PC-3 (cell line): ENCODE measurements at regions not wholly inside any gene's neighbourhood (a gene's known extent, or its start where the extent isn't known, plus 50 kb on each side); places are given as distances from the start of the nearest gene placed in this dataset.

Source experiments
- ATAC-seq: fragments of 200-7000 bp; cut with Tn5 transposase; 2 replicates; pipeline ENCODE4 v1.9.1; 2020; ENCODE audit warnings: mild to moderate bottlenecking, moderate library complexity
- BruUV-seq: library from RNA; stranded (reverse); fragments of 400-500 nt; replicated peaks from 2 replicates; lab custom pipeline; 2021; lab: Mats Ljungman, UMichigan
- CTCF ChIA-PET: fragments of 300-600 bp; sonication (Branson Sonifier 250); formaldehyde crosslinking; loops from one replicate; lab custom pipeline; 2022; ENCODE audit warnings: antibody characterized with exemption; lab: Charles Lee
- POLR2A ChIA-PET: fragments of 300-600 bp; sonication (Branson Sonifier 250); formaldehyde crosslinking; loops from one replicate; lab custom pipeline; 2022; ENCODE audit warnings: antibody characterized with exemption; ENCODE audit not compliant: unreplicated experiment; lab: Charles Lee
- DNase-seq: peaks from one replicate; pipeline ENCODE4 v3.0.0-alpha.2; 2015
- H2AFZ ChIP-seq: fragments of 300-600 bp; sonication (generic); 2 replicates; pipeline ENCODE4 v1.6.0; 2016; ENCODE audit warnings: antibody characterized with exemption, low read length
- H3F3A ChIP-seq: fragments of 300-600 bp; sonication (generic); one replicate; pipeline ENCODE4 v1.6.0; 2017; ENCODE audit warnings: antibody characterized with exemption, low read length, control low read depth, mild to moderate bottlenecking; ENCODE audit not compliant: unreplicated experiment
- H3K27ac ChIP-seq: fragments of 300-600 bp; sonication (generic); 2 replicates; pipeline ENCODE4 v1.5.1; 2016; ENCODE audit warnings: mild to moderate bottlenecking, low read length
- H3K27me3 ChIP-seq: fragments of 300-600 bp; sonication (generic); 2 replicates; pipeline ENCODE4 v1.6.1; 2016; ENCODE audit warnings: low read length, mixed read lengths
- H3K36me3 ChIP-seq: fragments of 300-600 bp; sonication (generic); 2 replicates; pipeline ENCODE4 v1.6.1; 2016; ENCODE audit warnings: low read depth, mixed run types, low read length, mixed read lengths
- H3K4me1 ChIP-seq: fragments of 300-600 bp; sonication (generic); 2 replicates; pipeline ENCODE4 v1.5.1; 2016; ENCODE audit warnings: low read length; ENCODE audit not compliant: insufficient read depth
- H3K4me2 ChIP-seq: fragments of 300-600 bp; sonication (generic); 2 replicates; pipeline ENCODE4 v1.6.0; 2016; ENCODE audit warnings: low read length
- H3K4me3 ChIP-seq: fragments of 300-600 bp; sonication (generic); 2 replicates; pipeline ENCODE4 v1.5.1; 2016; ENCODE audit warnings: mild to moderate bottlenecking, low read length, mixed read lengths
- H3K79me2 ChIP-seq: fragments of 300-600 bp; sonication (generic); 2 replicates; pipeline ENCODE4 v1.6.1; 2017; ENCODE audit warnings: low read length, mixed read lengths
- H3K9ac ChIP-seq: fragments of 300-600 bp; sonication (generic); 2 replicates; pipeline ENCODE4 v1.6.0; 2016; ENCODE audit warnings: mild to moderate bottlenecking, low read length
- H3K9me2 ChIP-seq: fragments of 300-600 bp; sonication (generic); replicated peaks from 2 replicates; pipeline ENCODE4 v1.6.1; 2016; ENCODE audit warnings: mixed run types, low read length, mixed read lengths
- H3K9me3 ChIP-seq: fragments of 300-600 bp; sonication (generic); 2 replicates; pipeline ENCODE4 v1.6.1; 2016; ENCODE audit warnings: low read length, mixed read lengths
- H4K20me1 ChIP-seq: fragments of 300-600 bp; sonication (generic); 2 replicates; pipeline ENCODE4 v1.6.1; 2016; ENCODE audit warnings: low read length, mixed read lengths
- CTCF ChIP-seq: fragments of 300-600 bp; sonication (generic); conservative IDR thresholded peaks from 2 replicates; pipeline ENCODE4 v1.5.1; 2017; ENCODE audit warnings: antibody characterized with exemption, low read depth, mild to moderate bottlenecking, low read length
- EZH2 ChIP-seq: fragments of 300-600 bp; sonication (generic); IDR thresholded peaks from one replicate; pipeline ENCODE4 v1.6.1; 2017; ENCODE audit warnings: antibody characterized with exemption, mild to moderate bottlenecking, low read length; ENCODE audit not compliant: unreplicated experiment
- EZH2phosphoT487 ChIP-seq: fragments of 300-600 bp; sonication (generic); IDR thresholded peaks from 2 replicates; pipeline ENCODE4 v1.6.1; 2018; ENCODE audit warnings: mild to moderate bottlenecking, antibody characterized with exemption, low read length, borderline replicate concordance
- intact Hi-C: fragments of 100-400 bp; cut with micrococcal nuclease; formaldehyde crosslinking; loops from 2 replicates; pipeline ENCODE4 v1.9.0; 2023

- ChIA-PET CTCF (no interaction called here), POLR2A (no interaction called here)
- H2AFZ ChIP-seq: no peak overlapping the region
- no peak overlapping the region for H3K9ac ChIP-seq
- H3K9me3 ChIP-seq: no peaks in the 10 kb centered on the region
- no peak overlapping the region for H3K27ac ChIP-seq
- no peaks in the 10 kb centered on the region for H3K27me3 ChIP-seq
- no peaks in the 10 kb centered on the region for H3K9me2 ChIP-seq
- no peaks in the 10 kb centered on the region for H3K79me2 ChIP-seq
- TF ChIP-seq CTCF (peak; percentile 28; the same call in 1 of the 2 replicates), EZH2 (no peak), EZH2phosphoT487 (no peak)
- H3K4me3 ChIP-seq: no peak overlapping the region
- no peak overlapping the region for H3K4me2 ChIP-seq
- ATAC-seq: no peak; the same call in 1 of the 2 replicates
- H3K4me1 ChIP-seq: no peaks in the 10 kb centered on the region
- no peaks in the 10 kb centered on the region for H3F3A ChIP-seq
- intact Hi-C loops: loop anchor here (1.0 kb wide), 1 partner anchor 119 kb away; no protein-coding TSS in a partner anchor
- BruUV-seq: no TSS peak
- DNase-seq: peak; percentile 15
- no peaks in the 10 kb centered on the region for H4K20me1 ChIP-seq
- no peaks in the 10 kb centered on the region for H3K36me3 ChIP-seq
Measured at GRCh38 chr4:18815779-18816173, 794.2 kb upstream of the LCORL start.

GRCh38 chr4:18815081-18815778, 793.7 kb upstream of the LCORL start:
- intact Hi-C loops: no loop called here
- Histone ChIP-seq H3K4me3 (no peak overlapping the region), H3K4me2 (no peak overlapping the region), H3F3A (no peaks in the 10 kb centered on the region), H3K9me3 (no peaks in the 10 kb centered on the region), H3K9me2 (no peaks in the 10 kb centered on the region), H3K27me3 (no peaks in the 10 kb centered on the region), H3K9ac (no peak overlapping the region), H3K4me1 (no peaks in the 10 kb centered on the region), H2AFZ (no peak overlapping the region), H4K20me1 (no peaks in the 10 kb centered on the region), H3K79me2 (no peaks in the 10 kb centered on the region), H3K27ac (no peak overlapping the region), H3K36me3 (no peaks in the 10 kb centered on the region)
- ATAC-seq: no peak
- BruUV-seq: no TSS peak
- ChIA-PET POLR2A (no interaction called here), CTCF (no interaction called here)
- no peak for TF ChIP-seq CTCF
- no peak for TF ChIP-seq EZH2phosphoT487
- no peak for TF ChIP-seq EZH2
- no peak for DNase-seq

DNA sequence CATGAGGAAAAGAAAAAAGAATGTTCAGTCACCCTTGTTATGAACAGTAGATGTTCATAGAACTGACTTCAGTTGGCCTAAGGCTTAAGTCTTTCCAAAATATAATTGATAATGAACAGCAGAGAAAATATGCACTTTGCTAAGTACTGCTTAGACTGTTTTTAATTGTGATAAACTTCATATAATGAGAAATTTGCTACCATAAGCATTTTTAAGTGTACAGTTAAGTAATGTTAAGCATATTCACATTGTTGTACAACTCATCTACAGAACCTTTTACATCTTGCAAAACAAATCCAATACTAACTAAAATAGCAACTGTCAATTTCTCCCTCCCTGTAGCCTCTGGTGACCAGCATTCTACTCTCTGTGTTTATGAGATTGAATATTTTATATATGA, 792.2 kb upstream of the LCORL start:
- H3K79me2 ChIP-seq: no peaks in the 10 kb centered on the region
- no peak overlapping the region for H3K4me2 ChIP-seq
- no peaks in the 10 kb centered on the region for H4K20me1 ChIP-seq
- no peaks in the 10 kb centered on the region for H3F3A ChIP-seq
- H2AFZ ChIP-seq: no peak overlapping the region
- H3K27me3 ChIP-seq: no peaks in the 10 kb centered on the region
- no TSS peak for BruUV-seq
- H3K9me3 ChIP-seq: no peaks in the 10 kb centered on the region
- H3K36me3 ChIP-seq: no peaks in the 10 kb centered on the region
- TF ChIP-seq EZH2phosphoT487: no peak
- no peak for TF ChIP-seq CTCF
- DNase-seq (no peak), ATAC-seq (no peak)
- no peaks in the 10 kb centered on the region for H3K4me1 ChIP-seq
- no peak overlapping the region for H3K9ac ChIP-seq
- intact Hi-C loops: no loop called here
- CTCF ChIA-PET: no interaction called here
- H3K9me2 ChIP-seq: no peaks in the 10 kb centered on the region
- H3K4me3 ChIP-seq: no peak overlapping the region
- H3K27ac ChIP-seq: no peak overlapping the region
- POLR2A ChIA-PET: no interaction called here
